HepG2 (cell line): ENCODE measurements at regions not wholly inside any gene's neighbourhood (a gene's known extent, or its start where the extent isn't known, plus 50 kb on each side); places are given as distances from the start of the nearest gene placed in this dataset.

ENCODE experiments used
- AHR ChIP-seq: IDR thresholded peaks from 2 replicates; pipeline ENCODE4 v1.6.1; 2018; ENCODE audit warnings: missing genetic modification reagents, missing compliant biosample characterization
- GABPB1 ChIP-seq: IDR thresholded peaks from 2 replicates; pipeline ENCODE4 v1.6.1; 2016; ENCODE audit warnings: mild to moderate bottlenecking, missing genetic modification reagents, moderate library complexity, missing compliant biosample characterization
- GFI1 ChIP-seq: sonication (generic); formaldehyde crosslinking; IDR thresholded peaks from 2 replicates; pipeline ENCODE4 v1.5.0; 2020; ENCODE audit warnings: missing genetic modification reagents, mild to moderate bottlenecking, borderline replicate concordance
- MZF1 ChIP-seq: sonication (generic); formaldehyde crosslinking; IDR thresholded peaks from 2 replicates; pipeline ENCODE4 v1.8.1; 2023; ENCODE audit warnings: mild to moderate bottlenecking, missing genetic modification reagents, borderline replicate concordance
- NFE2L2 ChIP-seq: fragments of 150-350 bp; IDR thresholded peaks from 2 replicates; pipeline ENCODE4 v1.6.1; 2014; ENCODE audit warnings: low read length
- PCBP1 ChIP-seq: fragments of 200-400 bp; formaldehyde crosslinking; IDR thresholded peaks from 2 replicates; pipeline ENCODE4 v1.6.1; 2017; ENCODE audit warnings: mild to moderate bottlenecking, low read depth, low read length, borderline replicate concordance
- POLR2AphosphoS2 ChIP-seq: IDR thresholded peaks from 2 replicates; pipeline ENCODE4 v1.6.1; 2011; ENCODE audit warnings: low read depth, low read length, improper control_type of control experiment
- STAG1 ChIP-seq: sonication (generic); formaldehyde crosslinking; IDR thresholded peaks from 2 replicates; pipeline ENCODE4 v1.4.0; 2020; ENCODE audit warnings: missing genetic modification reagents
- TBP ChIP-seq: sonication (generic); formaldehyde crosslinking; IDR thresholded peaks from 2 replicates; pipeline ENCODE4 v1.5.0; 2020; ENCODE audit warnings: missing genetic modification reagents
- TOPORS ChIP-seq: sonication (generic); formaldehyde crosslinking; IDR thresholded peaks from 2 replicates; pipeline ENCODE4 v1.8.0; 2023; ENCODE audit warnings: mild to moderate bottlenecking, missing genetic modification reagents
- YEATS4 ChIP-seq: sonication (generic); formaldehyde crosslinking; IDR thresholded peaks from 2 replicates; pipeline ENCODE4 v1.4.0; 2020; ENCODE audit warnings: missing genetic modification reagents, borderline replicate concordance
- ZC3H4 ChIP-seq: sonication (generic); formaldehyde crosslinking; IDR thresholded peaks from 2 replicates; pipeline ENCODE4 v1.4.0; 2020; ENCODE audit warnings: missing genetic modification reagents, borderline replicate concordance
- ZNF263 ChIP-seq: sonication (generic); formaldehyde crosslinking; IDR thresholded peaks from 2 replicates; pipeline ENCODE4 v1.4.0; 2020; ENCODE audit warnings: missing genetic modification reagents
- ZNF792 ChIP-seq: IDR thresholded peaks from 2 replicates; pipeline ENCODE4 v1.6.1; 2016
- TF ChIP-seq, protein P1 (sequence below): sonication (generic); formaldehyde crosslinking; IDR thresholded peaks from one replicate; pipeline ENCODE4 v1.5.1; 2020; ENCODE audit warnings: mild to moderate bottlenecking, missing genetic modification reagents; ENCODE audit errors: not compliant biosample characterization
- TF ChIP-seq, protein P2 (sequence below): sonication (generic); formaldehyde crosslinking; IDR thresholded peaks from 2 replicates; pipeline ENCODE4 v1.5.0; 2020; ENCODE audit warnings: mild to moderate bottlenecking, missing genetic modification reagents
- TF ChIP-seq, protein P3 (sequence below): sonication (generic); formaldehyde crosslinking; IDR thresholded peaks from 2 replicates; pipeline ENCODE4 v1.5.0; 2020; ENCODE audit warnings: mild to moderate bottlenecking, missing genetic modification reagents
- TF ChIP-seq, protein P4 (sequence below): sonication (generic); formaldehyde crosslinking; IDR thresholded peaks from 2 replicates; pipeline ENCODE4 v1.4.0; 2020; ENCODE audit warnings: mild to moderate bottlenecking, missing genetic modification reagents

DNA sequence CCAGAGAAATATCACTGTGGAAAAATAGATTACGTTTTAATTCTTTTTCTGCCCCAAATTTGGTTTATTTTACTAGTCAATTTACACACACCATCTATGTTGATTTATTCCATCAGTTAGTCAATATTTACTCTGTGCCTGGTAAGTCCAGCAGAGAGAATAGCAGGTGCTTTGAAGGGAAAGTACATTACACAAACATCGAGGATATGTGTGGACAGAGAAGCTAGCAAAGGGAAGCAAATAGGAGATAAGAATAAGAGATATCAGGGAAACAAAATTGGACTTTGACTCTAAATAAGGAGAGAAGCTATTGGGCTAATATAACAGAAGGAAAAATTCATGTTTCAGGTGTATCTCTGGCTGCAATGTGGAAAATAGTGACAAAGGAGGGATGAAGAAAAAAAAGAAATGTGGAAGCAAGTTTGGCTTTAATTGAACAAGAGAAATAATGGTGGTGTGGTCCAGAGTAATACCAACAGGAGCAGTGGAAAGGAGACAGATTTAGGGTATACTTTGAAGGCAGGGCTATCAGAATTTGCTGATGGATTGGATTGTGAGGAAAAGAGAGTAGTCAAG lies 587.7 kb upstream of the CDH6 start (continued):
- TF ChIP-seq MZF1 (CRISPR knock-in tag) (no peak), ZC3H4 (CRISPR knock-in tag) (no peak), TBP (CRISPR knock-in tag) (no peak), ZNF263 (CRISPR knock-in tag) (no peak), NFE2L2 (no peak), GABPB1 (CRISPR knock-in tag) (0 out of 2 replicates have a peak, but pooled peaks have one; percentile 31), TOPORS (no peak), PCBP1 (no peak), POLR2AphosphoS2 (no peak), YEATS4 (CRISPR knock-in tag) (peak; percentile 45; the same call in 1 of the 2 replicates), ZNF792 (peak; percentile 72; the same call in 1 of the 2 replicates), GFI1 (CRISPR knock-in tag) (no peak; the same call in 1 of the 2 replicates), STAG1 (CRISPR knock-in tag) (peak; percentile 32), AHR (CRISPR knock-in tag) (no peak)
- TF ChIP-seq, protein P1, sequence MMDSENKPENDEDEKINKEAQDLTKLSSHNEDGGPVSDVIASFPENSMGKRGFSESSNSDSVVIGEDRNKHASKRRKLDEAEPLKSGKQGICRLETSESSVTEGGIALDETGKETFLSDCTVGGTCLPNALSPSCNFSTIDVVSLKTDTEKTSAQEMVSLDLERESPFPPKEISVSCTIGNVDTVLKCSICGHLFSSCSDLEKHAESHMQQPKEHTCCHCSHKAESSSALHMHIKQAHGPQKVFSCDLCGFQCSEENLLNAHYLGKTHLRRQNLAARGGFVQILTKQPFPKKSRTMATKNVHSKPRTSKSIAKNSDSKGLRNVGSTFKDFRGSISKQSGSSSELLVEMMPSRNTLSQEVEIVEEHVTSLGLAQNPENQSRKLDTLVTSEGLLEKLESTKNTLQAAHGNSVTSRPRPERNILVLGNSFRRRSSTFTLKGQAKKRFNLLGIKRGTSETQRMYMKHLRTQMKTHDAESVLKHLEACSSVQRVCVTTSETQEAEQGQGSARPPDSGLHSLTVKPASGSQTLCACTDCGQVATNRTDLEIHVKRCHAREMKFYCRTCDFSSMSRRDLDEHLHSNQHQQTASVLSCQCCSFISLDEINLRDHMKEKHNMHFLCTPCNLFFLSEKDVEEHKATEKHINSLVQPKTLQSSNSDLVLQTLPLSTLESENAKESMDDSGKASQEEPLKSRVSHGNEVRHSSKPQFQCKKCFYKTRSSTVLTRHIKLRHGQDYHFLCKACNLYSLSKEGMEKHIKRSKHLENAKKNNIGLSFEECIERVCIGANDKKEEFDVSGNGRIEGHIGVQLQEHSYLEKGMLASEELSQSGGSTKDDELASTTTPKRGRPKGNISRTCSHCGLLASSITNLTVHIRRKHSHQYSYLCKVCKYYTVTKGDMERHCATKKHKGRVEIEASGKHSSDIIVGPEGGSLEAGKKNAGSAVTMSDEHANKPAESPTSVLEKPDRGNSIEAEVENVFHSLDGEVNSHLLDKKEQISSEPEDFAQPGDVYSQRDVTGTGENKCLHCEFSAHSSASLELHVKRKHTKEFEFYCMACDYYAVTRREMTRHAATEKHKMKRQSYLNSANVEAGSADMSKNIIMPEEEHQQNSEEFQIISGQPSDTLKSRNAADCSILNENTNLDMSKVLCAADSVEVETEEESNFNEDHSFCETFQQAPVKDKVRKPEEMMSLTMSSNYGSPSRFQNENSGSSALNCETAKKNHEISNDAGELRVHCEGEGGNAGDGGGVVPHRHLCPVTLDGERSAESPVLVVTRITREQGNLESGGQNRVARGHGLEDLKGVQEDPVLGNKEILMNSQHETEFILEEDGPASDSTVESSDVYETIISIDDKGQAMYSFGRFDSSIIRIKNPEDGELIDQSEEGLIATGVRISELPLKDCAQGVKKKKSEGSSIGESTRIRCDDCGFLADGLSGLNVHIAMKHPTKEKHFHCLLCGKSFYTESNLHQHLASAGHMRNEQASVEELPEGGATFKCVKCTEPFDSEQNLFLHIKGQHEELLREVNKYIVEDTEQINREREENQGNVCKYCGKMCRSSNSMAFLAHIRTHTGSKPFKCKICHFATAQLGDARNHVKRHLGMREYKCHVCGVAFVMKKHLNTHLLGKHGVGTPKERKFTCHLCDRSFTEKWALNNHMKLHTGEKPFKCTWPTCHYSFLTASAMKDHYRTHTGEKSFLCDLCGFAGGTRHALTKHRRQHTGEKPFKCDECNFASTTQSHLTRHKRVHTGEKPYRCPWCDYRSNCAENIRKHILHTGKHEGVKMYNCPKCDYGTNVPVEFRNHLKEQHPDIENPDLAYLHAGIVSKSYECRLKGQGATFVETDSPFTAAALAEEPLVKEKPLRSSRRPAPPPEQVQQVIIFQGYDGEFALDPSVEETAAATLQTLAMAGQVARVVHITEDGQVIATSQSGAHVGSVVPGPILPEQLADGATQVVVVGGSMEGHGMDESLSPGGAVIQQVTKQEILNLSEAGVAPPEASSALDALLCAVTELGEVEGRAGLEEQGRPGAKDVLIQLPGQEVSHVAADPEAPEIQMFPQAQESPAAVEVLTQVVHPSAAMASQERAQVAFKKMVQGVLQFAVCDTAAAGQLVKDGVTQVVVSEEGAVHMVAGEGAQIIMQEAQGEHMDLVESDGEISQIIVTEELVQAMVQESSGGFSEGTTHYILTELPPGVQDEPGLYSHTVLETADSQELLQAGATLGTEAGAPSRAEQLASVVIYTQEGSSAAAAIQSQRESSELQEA = no peak
- TF ChIP-seq, protein P2, sequence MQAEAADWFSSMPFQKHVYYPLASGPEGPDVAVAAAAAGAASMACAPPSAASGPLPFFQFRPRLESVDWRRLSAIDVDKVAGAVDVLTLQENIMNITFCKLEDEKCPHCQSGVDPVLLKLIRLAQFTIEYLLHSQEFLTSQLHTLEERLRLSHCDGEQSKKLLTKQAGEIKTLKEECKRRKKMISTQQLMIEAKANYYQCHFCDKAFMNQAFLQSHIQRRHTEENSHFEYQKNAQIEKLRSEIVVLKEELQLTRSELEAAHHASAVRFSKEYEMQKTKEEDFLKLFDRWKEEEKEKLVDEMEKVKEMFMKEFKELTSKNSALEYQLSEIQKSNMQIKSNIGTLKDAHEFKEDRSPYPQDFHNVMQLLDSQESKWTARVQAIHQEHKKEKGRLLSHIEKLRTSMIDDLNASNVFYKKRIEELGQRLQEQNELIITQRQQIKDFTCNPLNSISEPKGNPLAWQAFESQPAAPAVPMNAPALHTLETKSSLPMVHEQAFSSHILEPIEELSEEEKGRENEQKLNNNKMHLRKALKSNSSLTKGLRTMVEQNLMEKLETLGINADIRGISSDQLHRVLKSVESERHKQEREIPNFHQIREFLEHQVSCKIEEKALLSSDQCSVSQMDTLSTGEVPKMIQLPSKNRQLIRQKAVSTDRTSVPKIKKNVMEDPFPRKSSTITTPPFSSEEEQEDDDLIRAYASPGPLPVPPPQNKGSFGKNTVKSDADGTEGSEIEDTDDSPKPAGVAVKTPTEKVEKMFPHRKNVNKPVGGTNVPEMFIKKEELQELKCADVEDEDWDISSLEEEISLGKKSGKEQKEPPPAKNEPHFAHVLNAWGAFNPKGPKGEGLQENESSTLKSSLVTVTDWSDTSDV (CRISPR knock-in tag) = no peak
- TF ChIP-seq, protein P3, sequence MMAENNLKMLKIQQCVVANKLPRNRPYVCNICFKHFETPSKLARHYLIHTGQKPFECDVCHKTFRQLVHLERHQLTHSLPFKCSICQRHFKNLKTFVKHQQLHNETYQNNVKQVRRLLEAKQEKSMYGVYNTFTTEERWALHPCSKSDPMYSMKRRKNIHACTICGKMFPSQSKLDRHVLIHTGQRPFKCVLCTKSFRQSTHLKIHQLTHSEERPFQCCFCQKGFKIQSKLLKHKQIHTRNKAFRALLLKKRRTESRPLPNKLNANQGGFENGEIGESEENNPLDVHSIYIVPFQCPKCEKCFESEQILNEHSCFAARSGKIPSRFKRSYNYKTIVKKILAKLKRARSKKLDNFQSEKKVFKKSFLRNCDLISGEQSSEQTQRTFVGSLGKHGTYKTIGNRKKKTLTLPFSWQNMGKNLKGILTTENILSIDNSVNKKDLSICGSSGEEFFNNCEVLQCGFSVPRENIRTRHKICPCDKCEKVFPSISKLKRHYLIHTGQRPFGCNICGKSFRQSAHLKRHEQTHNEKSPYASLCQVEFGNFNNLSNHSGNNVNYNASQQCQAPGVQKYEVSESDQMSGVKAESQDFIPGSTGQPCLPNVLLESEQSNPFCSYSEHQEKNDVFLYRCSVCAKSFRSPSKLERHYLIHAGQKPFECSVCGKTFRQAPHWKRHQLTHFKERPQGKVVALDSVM (CRISPR knock-in tag) = no peak
- TF ChIP-seq, protein P4, sequence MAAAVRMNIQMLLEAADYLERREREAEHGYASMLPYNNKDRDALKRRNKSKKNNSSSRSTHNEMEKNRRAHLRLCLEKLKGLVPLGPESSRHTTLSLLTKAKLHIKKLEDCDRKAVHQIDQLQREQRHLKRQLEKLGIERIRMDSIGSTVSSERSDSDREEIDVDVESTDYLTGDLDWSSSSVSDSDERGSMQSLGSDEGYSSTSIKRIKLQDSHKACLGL (CRISPR knock-in tag) = no peak
